ENCODE measurements at regions not wholly inside any gene's neighbourhood (a gene's known extent, or its start where the extent isn't known, plus 50 kb on each side); places are given as distances from the start of the nearest gene placed in this dataset.

GRCh38 chr13:65746406-65746921 lies 1483.7 kb downstream of the PCDH9 start:
- H3K27me3 ChIP-seq = no peaks in the 10 kb centered on the region
- H3K36me3 ChIP-seq = no peaks in the 10 kb centered on the region
- H3K4me3 ChIP-seq = no peak overlapping the region
- H3K27ac ChIP-seq = no peak overlapping the region
- intact Hi-C loops (cut with DNase I) = no loop called here
- TF ChIP-seq POLR2A (IDR thresholded peaks at IDR 0.05) = no peak
- no peak for TF ChIP-seq CTCF (IDR thresholded peaks at IDR 0.05)
- TF ChIP-seq EP300 (IDR thresholded peaks at IDR 0.05) = no peak
- 91 to 92% (median 91%) methylated on average over 4 of the region's 4 CpGs for WGBS, 3 donors
- no peak for DNase-seq
- no peaks in the 10 kb centered on the region for H3K9me3 ChIP-seq
- no peaks in the 10 kb centered on the region for H3K4me1 ChIP-seq (ENCODE audit: insufficient read depth)

GRCh38 chr13:65744836-65745235 lies 1485.3 kb downstream of the PCDH9 start:
- Histone ChIP-seq H3K36me3 (no peaks in the 10 kb centered on the region), H3K9me3 (no peaks in the 10 kb centered on the region), H3K4me3 (no peak overlapping the region), H3K27me3 (no peaks in the 10 kb centered on the region), H3K27ac (no peak overlapping the region), H3K4me1 (ENCODE audit: insufficient read depth) (no peaks in the 10 kb centered on the region)
- 4 to 14% (median 6%) methylated on average over 2 of the region's 2 CpGs for WGBS, 3 donors
- no peak for DNase-seq
- intact Hi-C loops (cut with DNase I) = no loop called here
- TF ChIP-seq POLR2A (IDR thresholded peaks at IDR 0.05) = no peak
- TF ChIP-seq EP300 (IDR thresholded peaks at IDR 0.05) = no peak
- no peak for TF ChIP-seq CTCF (IDR thresholded peaks at IDR 0.05)

- WGBS, 3 donors = 91 to 96% (median 92%) methylated on average over 1 of the region's 1 CpG
- intact Hi-C loops (cut with DNase I) = no loop called here
Measured at GRCh38 chr13:65733110-65733509, 1497.0 kb downstream of the PCDH9 start.

DNA sequence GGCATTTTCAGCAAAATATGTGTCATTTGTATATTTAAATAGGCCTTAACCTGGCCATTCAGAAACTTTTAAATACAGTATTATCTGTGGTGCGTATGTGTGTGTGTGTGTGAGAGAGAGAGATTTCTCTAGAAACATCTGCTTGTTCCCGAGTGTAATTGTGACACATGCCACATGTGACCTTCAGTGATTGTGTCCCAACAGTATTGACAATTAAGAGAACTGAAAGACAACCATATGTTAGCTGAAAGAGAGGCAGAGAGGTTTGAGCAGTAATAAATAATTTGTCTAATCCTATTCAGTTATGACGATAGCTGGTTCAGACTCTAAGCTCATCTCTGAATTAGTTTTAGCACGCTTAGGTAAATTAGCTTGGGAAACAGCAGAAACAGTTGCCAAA lies 1503.1 kb downstream of the PCDH9 start:
- WGBS, 3 donors = 78 to 89% (median 83%) methylated on average over 4 of the region's 4 CpGs
- DNase-seq = no peak
- intact Hi-C loops (cut with DNase I) = no loop called here

More at GRCh38 chr13:65733110-65733509, 1497.0 kb downstream of the PCDH9 start:
- DNase-seq = no peak
- Histone ChIP-seq H3K27me3 (no peaks in the 10 kb centered on the region), H3K4me1 (ENCODE audit: insufficient read depth) (no peaks in the 10 kb centered on the region), H3K4me3 (no peak overlapping the region), H3K27ac (no peak overlapping the region), H3K36me3 (no peaks in the 10 kb centered on the region), H3K9me3 (no peaks in the 10 kb centered on the region)
- TF ChIP-seq POLR2A (IDR thresholded peaks at IDR 0.05) (no peak), CTCF (IDR thresholded peaks at IDR 0.05) (no peak), EP300 (IDR thresholded peaks at IDR 0.05) (no peak)

More for the DNA sequence above, 1503.1 kb downstream of the PCDH9 start:
- Histone ChIP-seq H3K4me3 (no peak overlapping the region), H3K9me3 (no peaks in the 10 kb centered on the region), H3K27me3 (no peaks in the 10 kb centered on the region), H3K36me3 (no peaks in the 10 kb centered on the region), H3K4me1 (ENCODE audit: insufficient read depth) (no peaks in the 10 kb centered on the region), H3K27ac (no peak overlapping the region)
- TF ChIP-seq EP300 (IDR thresholded peaks at IDR 0.05) (no peak), POLR2A (IDR thresholded peaks at IDR 0.05) (no peak), CTCF (IDR thresholded peaks at IDR 0.05) (no peak)

Measured in ovary (tissue), 7 donors.